ENCODE measurements at regions not wholly inside any gene's neighbourhood (a gene's known extent, or its start where the extent isn't known, plus 50 kb on each side); places are given as distances from the start of the nearest gene placed in this dataset.

DNA sequence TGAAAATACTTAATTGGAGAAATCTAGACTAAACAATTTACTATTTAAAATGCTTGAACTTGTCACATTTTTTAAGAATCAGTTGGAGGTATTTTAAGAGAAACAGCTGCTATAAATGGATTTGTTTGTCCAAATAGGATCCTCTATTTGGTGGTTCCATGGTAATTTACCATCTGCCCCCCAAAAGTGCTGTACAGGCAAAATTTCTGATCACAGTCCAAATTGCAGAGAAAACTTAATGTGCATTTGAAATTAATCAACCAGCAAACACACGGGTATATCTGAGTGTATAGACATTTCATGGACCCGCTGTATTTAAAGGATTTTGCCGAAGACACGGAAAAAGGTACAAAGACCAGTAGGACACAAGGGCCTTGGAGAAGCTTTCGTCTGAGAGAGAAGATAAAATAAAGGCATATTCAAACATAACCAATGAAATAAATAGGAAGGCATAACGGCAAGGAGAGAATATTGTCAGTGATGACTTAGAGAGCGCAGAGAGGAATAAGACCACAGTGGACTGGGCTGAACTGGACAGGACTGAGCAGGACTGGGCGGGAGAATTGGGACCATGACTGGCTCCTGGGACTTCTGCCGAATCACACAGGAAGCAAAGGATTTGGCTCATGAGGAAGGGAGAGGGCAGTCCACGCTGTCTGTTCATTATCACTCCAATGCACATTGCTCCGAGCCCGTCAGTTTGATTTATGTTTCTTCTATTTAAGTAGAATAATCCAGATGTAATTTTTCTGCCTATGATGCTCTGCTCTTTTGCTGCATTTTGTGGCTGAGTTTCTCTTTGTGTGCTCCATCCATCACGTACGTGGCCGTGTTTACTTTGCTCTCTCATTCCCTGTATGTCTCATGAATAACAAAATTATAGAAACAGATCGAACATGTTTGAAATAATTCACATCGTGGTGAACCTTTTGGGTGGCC, 112.8 kb downstream of the PRLHR start (continued):
- TF ChIP-seq CLOCK (CRISPR knock-in tag; IDR thresholded peaks at IDR 0.05; ENCODE audit: borderline replicate concordance) (no peak), HCFC1 (IDR thresholded peaks at IDR 0.05; ENCODE audit: low read depth, low read length) (no peak), POLR2AphosphoS5 (IDR thresholded peaks at IDR 0.05; ENCODE audit: control insufficient read depth, insufficient read depth, low read depth, low read length) (peak; percentile 76), SP2 (IDR thresholded peaks at IDR 0.05; ENCODE audit: extremely low read depth, low read depth, low read length, poor library complexity, severe bottlenecking) (no peak), SPI1 (IDR thresholded peaks at IDR 0.05; ENCODE audit: borderline replicate concordance, low read depth, low read length) (peak; percentile 46; the same call in 1 of the 2 replicates), CBFB (CRISPR knock-in tag; IDR thresholded peaks at IDR 0.05) (no peak), COPS2 (conservative IDR thresholded peaks at IDR 0.05) (no peak), ZNF444 (CRISPR knock-in tag; IDR thresholded peaks at IDR 0.05) (no peak), FUS (optimal IDR thresholded peaks at IDR 0.05; ENCODE audit: low read depth, low read length) (no peak), ZNF282 (CRISPR knock-in tag; IDR thresholded peaks at IDR 0.05) (no peak), THRAP3 (IDR thresholded peaks at IDR 0.05; ENCODE audit: borderline replicate concordance) (no peak), HOXB6 (CRISPR knock-in tag; IDR thresholded peaks at IDR 0.05; ENCODE audit: borderline replicate concordance) (no peak), LCOR (CRISPR knock-in tag; IDR thresholded peaks at IDR 0.05) (no peak; the same call in 1 of the 2 replicates), ZNF253 (CRISPR knock-in tag; conservative IDR thresholded peaks at IDR 0.05) (no peak), ZNF586 (CRISPR knock-in tag; conservative IDR thresholded peaks at IDR 0.05) (no peak), NFIX (CRISPR knock-in tag; IDR thresholded peaks at IDR 0.05; ENCODE audit: low read depth) (no peak), ESRRB (CRISPR knock-in tag; IDR thresholded peaks at IDR 0.05; ENCODE audit: borderline replicate concordance) (no peak), ETV6 (IDR thresholded peaks at IDR 0.05; ENCODE audit: borderline replicate concordance in 1 of 2, low read depth in 2 of 2, low read length in 1 of 2) (no peak), ETV6 (CRISPR knock-in tag; IDR thresholded peaks at IDR 0.05; ENCODE audit: borderline replicate concordance) (no peak), HIVEP1 (CRISPR knock-in tag; IDR thresholded peaks at IDR 0.05) (no peak), MLX (CRISPR knock-in tag; conservative IDR thresholded peaks at IDR 0.05) (no peak), KAT7 (CRISPR knock-in tag; IDR thresholded peaks at IDR 0.05; ENCODE audit: borderline replicate concordance) (no peak), FOXK1 (CRISPR knock-in tag; IDR thresholded peaks at IDR 0.05; ENCODE audit: borderline replicate concordance) (no peak)
- TF ChIP-seq, protein P1, sequence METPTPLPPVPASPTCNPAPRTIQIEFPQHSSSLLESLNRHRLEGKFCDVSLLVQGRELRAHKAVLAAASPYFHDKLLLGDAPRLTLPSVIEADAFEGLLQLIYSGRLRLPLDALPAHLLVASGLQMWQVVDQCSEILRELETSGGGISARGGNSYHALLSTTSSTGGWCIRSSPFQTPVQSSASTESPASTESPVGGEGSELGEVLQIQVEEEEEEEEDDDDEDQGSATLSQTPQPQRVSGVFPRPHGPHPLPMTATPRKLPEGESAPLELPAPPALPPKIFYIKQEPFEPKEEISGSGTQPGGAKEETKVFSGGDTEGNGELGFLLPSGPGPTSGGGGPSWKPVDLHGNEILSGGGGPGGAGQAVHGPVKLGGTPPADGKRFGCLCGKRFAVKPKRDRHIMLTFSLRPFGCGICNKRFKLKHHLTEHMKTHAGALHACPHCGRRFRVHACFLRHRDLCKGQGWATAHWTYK (CRISPR knock-in tag; IDR thresholded peaks at IDR 0.05): no peak

All from K562 (cell line).